ENCODE measurements at regions not wholly inside any gene's neighbourhood (a gene's known extent, or its start where the extent isn't known, plus 50 kb on each side); places are given as distances from the start of the nearest gene placed in this dataset.

DNA sequence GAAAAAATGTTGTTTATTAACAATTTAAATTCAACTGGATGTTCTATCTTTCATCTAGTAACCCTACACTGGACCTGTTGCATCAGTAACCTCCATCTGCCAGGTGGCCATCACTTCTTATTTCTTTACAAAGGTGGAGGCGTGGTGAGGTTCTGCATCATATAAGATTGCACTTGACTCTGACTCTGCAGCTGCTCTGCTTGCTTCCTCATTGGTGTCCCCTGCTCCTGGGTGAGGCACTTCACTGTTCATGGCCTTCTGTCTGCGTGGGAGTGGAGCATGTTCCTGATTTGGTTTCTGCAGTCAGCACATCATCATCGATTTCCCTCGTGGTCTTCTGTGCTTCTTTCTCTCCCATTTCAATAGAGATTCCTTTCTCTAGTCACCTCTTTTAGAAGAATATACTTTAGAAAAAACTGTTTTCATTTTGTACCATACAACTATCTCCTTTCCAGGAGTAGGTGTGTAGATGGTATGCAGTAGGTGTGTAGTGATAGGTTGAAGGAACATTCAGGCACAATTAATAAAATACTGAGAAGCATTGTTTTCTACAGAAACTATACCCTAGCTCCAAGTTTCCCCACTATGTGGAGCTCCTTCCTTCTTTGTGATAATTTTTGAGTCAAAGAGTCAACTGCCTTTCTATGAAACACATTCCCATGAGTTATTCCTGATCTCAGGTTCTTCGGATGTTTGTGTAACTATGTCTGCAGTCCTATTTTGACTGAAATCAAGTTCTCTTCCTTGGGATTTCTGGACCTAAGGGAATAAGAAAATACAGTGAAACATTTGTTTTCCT lies 231.7 kb upstream of the CNTNAP2 start:
- TF ChIP-seq CTCF (IDR thresholded peaks at IDR 0.05) (no peak), POLR2A (IDR thresholded peaks at IDR 0.05) (no peak)
